B cell (primary cell): ENCODE measurements at regions not wholly inside any gene's neighbourhood (a gene's known extent, or its start where the extent isn't known, plus 50 kb on each side); places are given as distances from the start of the nearest gene placed in this dataset.

ENCODE experiments used
- EZH2 ChIP-seq: IDR thresholded peaks from 2 replicates; pipeline ENCODE4 v1.6.1; 2012; ENCODE audit warnings: borderline replicate concordance, low read depth, mild to moderate bottlenecking, moderate library complexity, low read length; ENCODE audit not compliant: insufficient read depth, poor library complexity, severe bottlenecking
- TF ChIP-seq, protein P1 (sequence below): fragments of 200-600 bp; IDR thresholded peaks from one replicate; pipeline ENCODE4 v1.8.0; 2022; ENCODE audit warnings: antibody characterized with exemption, mild to moderate bottlenecking

GRCh38 chr10:29055101-29055500 is 233.8 kb upstream of the LYZL1 start:
- TF ChIP-seq, protein P1, sequence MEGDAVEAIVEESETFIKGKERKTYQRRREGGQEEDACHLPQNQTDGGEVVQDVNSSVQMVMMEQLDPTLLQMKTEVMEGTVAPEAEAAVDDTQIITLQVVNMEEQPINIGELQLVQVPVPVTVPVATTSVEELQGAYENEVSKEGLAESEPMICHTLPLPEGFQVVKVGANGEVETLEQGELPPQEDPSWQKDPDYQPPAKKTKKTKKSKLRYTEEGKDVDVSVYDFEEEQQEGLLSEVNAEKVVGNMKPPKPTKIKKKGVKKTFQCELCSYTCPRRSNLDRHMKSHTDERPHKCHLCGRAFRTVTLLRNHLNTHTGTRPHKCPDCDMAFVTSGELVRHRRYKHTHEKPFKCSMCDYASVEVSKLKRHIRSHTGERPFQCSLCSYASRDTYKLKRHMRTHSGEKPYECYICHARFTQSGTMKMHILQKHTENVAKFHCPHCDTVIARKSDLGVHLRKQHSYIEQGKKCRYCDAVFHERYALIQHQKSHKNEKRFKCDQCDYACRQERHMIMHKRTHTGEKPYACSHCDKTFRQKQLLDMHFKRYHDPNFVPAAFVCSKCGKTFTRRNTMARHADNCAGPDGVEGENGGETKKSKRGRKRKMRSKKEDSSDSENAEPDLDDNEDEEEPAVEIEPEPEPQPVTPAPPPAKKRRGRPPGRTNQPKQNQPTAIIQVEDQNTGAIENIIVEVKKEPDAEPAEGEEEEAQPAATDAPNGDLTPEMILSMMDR = no peak
- no peak for TF ChIP-seq EZH2
